Naive thymus-derived CD4-positive, alpha-beta T cell (primary cell): ENCODE measurements at regions not wholly inside any gene's neighbourhood (a gene's known extent, or its start where the extent isn't known, plus 50 kb on each side); places are given as distances from the start of the nearest gene placed in this dataset.
"Not testable (repeated sequence)": the region's sequence is repeated elsewhere in the genome, so short reads cannot be mapped to it uniquely, and the experiment has no call there.

ENCODE experiments used
- ATAC-seq: fragments of 150-1000 bp; cut with Tn5 transposase; 2 replicates; pipeline ENCODE4 v1.10.0; 2021; ENCODE audit warnings: mild to moderate bottlenecking, moderate library complexity
- CTCF ChIA-PET: fragments of 350-600 bp; sonication (Branson Sonifier 250); formaldehyde crosslinking; loops from one replicate; lab custom pipeline; 2021; ENCODE audit warnings: antibody characterized with exemption; lab: Charles Lee
- POLR2A ChIA-PET: fragments of 350-600 bp; sonication (Branson Sonifier 250); formaldehyde crosslinking; loops from one replicate; lab custom pipeline; 2021; ENCODE audit warnings: antibody characterized with exemption, inconsistent platforms; lab: Charles Lee
- DNase-seq, 9 donors: peaks; one replicate each; pipeline versions ENCODE4 v3.0.0 to v3.0.0-alpha.2; 2020 to 2022; ENCODE audit warnings: mixed read lengths in 1 of 9
- H3K27ac ChIP-seq: one replicate; pipeline ENCODE4 v1.7.0; 2013; ENCODE audit warnings: mild to moderate bottlenecking, low read depth, low read length, moderate library complexity
- H3K27me3 ChIP-seq, 2 donors: one replicate each; pipeline ENCODE4 v1.7.0; 2013; ENCODE audit warnings: low read length in 2 of 2, mild to moderate bottlenecking in 2 of 2, moderate library complexity in 2 of 2; ENCODE audit not compliant: control insufficient read depth in 2 of 2, insufficient read depth in 2 of 2
- H3K36me3 ChIP-seq, 3 experiments: 1 replicate in 2 of 3; 2 replicates in 1 of 3; pipeline ENCODE4 v1.7.0; 2013; ENCODE audit warnings: low read length in 3 of 3, mild to moderate bottlenecking in 3 of 3, moderate library complexity in 1 of 3; ENCODE audit not compliant: insufficient read depth in 3 of 3, control insufficient read depth in 2 of 3
- H3K4me1 ChIP-seq, 2 donors: one replicate each; pipeline ENCODE4 v1.7.0; 2013; ENCODE audit warnings: low read length in 2 of 2, mild to moderate bottlenecking in 2 of 2, moderate library complexity in 1 of 2; ENCODE audit not compliant: control insufficient read depth in 2 of 2, insufficient read depth in 2 of 2
- H3K4me3 ChIP-seq: 2 replicates; pipeline ENCODE4 v1.7.0; 2013; ENCODE audit warnings: mild to moderate bottlenecking, low read length
- H3K9me3 ChIP-seq, 3 experiments: 1 replicate in 2 of 3; 2 replicates in 1 of 3; pipeline ENCODE4 v1.7.0; 2013; ENCODE audit warnings: low read length in 3 of 3; ENCODE audit not compliant: control insufficient read depth in 2 of 3
- H3K27ac Mint-ChIP-seq, 9 donors: one replicate each; pipeline ENCODE4 v1.8.0; 2020 to 2022; ENCODE audit warnings: mixed read lengths in 9 of 9, mild to moderate bottlenecking in 8 of 9, moderate library complexity in 5 of 9, inconsistent platforms in 2 of 9
- H3K27me3 Mint-ChIP-seq, 5 donors: one replicate each; pipeline ENCODE4 v1.8.0; 2021 to 2022; ENCODE audit warnings: mixed read lengths in 5 of 5, mild to moderate bottlenecking in 1 of 5
- H3K36me3 Mint-ChIP-seq, 5 donors: one replicate each; pipeline ENCODE4 v1.8.0; 2020 to 2022; ENCODE audit warnings: mixed read lengths in 5 of 5, mild to moderate bottlenecking in 3 of 5, inconsistent platforms in 1 of 5
- H3K4me1 Mint-ChIP-seq, 7 donors: one replicate each; pipeline ENCODE4 v1.8.0; 2020 to 2022; ENCODE audit warnings: mixed read lengths in 7 of 7, mild to moderate bottlenecking in 3 of 7, inconsistent platforms in 1 of 7
- H3K4me3 Mint-ChIP-seq, 10 donors: one replicate each; pipeline ENCODE4 v1.8.0; 2020 to 2022; ENCODE audit warnings: mild to moderate bottlenecking in 10 of 10, mixed read lengths in 10 of 10, moderate library complexity in 6 of 10, inconsistent platforms in 2 of 10
- H3K9me3 Mint-ChIP-seq, 11 donors: one replicate each; pipeline ENCODE4 v1.8.0; 2020 to 2022; ENCODE audit warnings: mixed read lengths in 11 of 11, mild to moderate bottlenecking in 4 of 11, inconsistent platforms in 1 of 11, moderate library complexity in 1 of 11
- intact Hi-C, 2 donors: fragments of 100-400 bp; cut with micrococcal nuclease; formaldehyde crosslinking; loops; one replicate each; pipeline ENCODE4 v1.15.1; 2023

GRCh38 chr5:116731432-116731831 lies 156.8 kb upstream of the SEMA6A start:
- Mint-ChIP-seq H3K4me1 (no peaks in the 10 kb centered on the region), H3K27ac (no peak overlapping the region), H3K9me3 (peaks cover 0 to 2% (median 0%) of the 10 kb centered on the region in 11 donors), H3K36me3 (no peaks in the 10 kb centered on the region), H3K27me3 (peaks cover 0 to 8% (median 5%) of the 10 kb centered on the region in 5 donors), H3K4me3 (no peak overlapping the region)
- no peak for ATAC-seq
- POLR2A ChIA-PET = no interaction called here
- Histone ChIP-seq H3K27ac (no peak overlapping the region), H3K36me3 (no peaks in the 10 kb centered on the region), H3K9me3 (no peaks in the 10 kb centered on the region), H3K27me3 (no peaks in the 10 kb centered on the region), H3K4me1 (no peaks in the 10 kb centered on the region), H3K4me3 (no peak overlapping the region)
- intact Hi-C loops = no loop called here
- CTCF ChIA-PET = no interaction called here
- DNase-seq = no peak

GRCh38 chr5:116730706-116731105 lies 156.1 kb upstream of the SEMA6A start:
- Mint-ChIP-seq H3K4me1 (no peaks in the 10 kb centered on the region), H3K36me3 (no peaks in the 10 kb centered on the region), H3K9me3 (peaks cover 0 to 2% (median 0%) of the 10 kb centered on the region in 11 donors), H3K4me3 (no peak overlapping the region), H3K27me3 (peaks cover 0 to 8% (median 5%) of the 10 kb centered on the region in 5 donors), H3K27ac (no peak overlapping the region)
- ChIA-PET CTCF (no interaction called here), POLR2A (no interaction called here)
- no peaks in the 10 kb centered on the region for H3K27me3 ChIP-seq
- DNase-seq = no peak
- intact Hi-C loops = no loop called here
- no peaks in the 10 kb centered on the region for H3K36me3 ChIP-seq
- ATAC-seq = no peak
- no peaks in the 10 kb centered on the region for H3K4me1 ChIP-seq
- no peak overlapping the region for H3K4me3 ChIP-seq
- H3K27ac ChIP-seq = no peak overlapping the region
- H3K9me3 ChIP-seq = no peaks in the 10 kb centered on the region

- no peaks in the 10 kb centered on the region for H3K36me3 Mint-ChIP-seq
- ATAC-seq (no peak), DNase-seq (no peak)
- Histone ChIP-seq H3K27me3 (no peaks in the 10 kb centered on the region), H3K36me3 (no peaks in the 10 kb centered on the region), H3K27ac (no peak overlapping the region), H3K4me3 (no peak overlapping the region), H3K4me1 (no peaks in the 10 kb centered on the region), H3K9me3 (no peaks in the 10 kb centered on the region)
- CTCF ChIA-PET = no interaction called here
- no peak overlapping the region for H3K4me3 Mint-ChIP-seq
- H3K27ac Mint-ChIP-seq = no peak overlapping the region
- POLR2A ChIA-PET = no interaction called here
- peaks cover 0 to 2% (median 0%) of the 10 kb centered on the region in 11 donors for H3K9me3 Mint-ChIP-seq
- no peaks in the 10 kb centered on the region for H3K4me1 Mint-ChIP-seq
- intact Hi-C loops = no loop called here
- peaks cover 0 to 8% (median 5%) of the 10 kb centered on the region in 5 donors for H3K27me3 Mint-ChIP-seq
Observed at GRCh38 chr5:116730185-116730584, 155.6 kb upstream of the SEMA6A start.

- Mint-ChIP-seq H3K36me3 (no peaks in the 10 kb centered on the region), H3K4me1 (no peaks in the 10 kb centered on the region), H3K27ac (no peak overlapping the region), H3K9me3 (no peaks in the 10 kb centered on the region), H3K27me3 (peaks cover 0 to 10% (median 3%) of the 10 kb centered on the region in 5 donors), H3K4me3 (no peak overlapping the region)
- POLR2A ChIA-PET = no interaction called here
- intact Hi-C loops = no loop called here
- CTCF ChIA-PET = no interaction called here
- H3K36me3 ChIP-seq = no peaks in the 10 kb centered on the region
- H3K27ac ChIP-seq = no peak overlapping the region
- no peaks in the 10 kb centered on the region for H3K4me1 ChIP-seq
- ATAC-seq = no peak
- H3K9me3 ChIP-seq = no peaks in the 10 kb centered on the region
- no peak for DNase-seq
- H3K4me3 ChIP-seq = no peak overlapping the region
- H3K27me3 ChIP-seq = no peaks in the 10 kb centered on the region
Observed at GRCh38 chr5:116727248-116727647, 152.6 kb upstream of the SEMA6A start.

GRCh38 chr5:116726180-116726579 lies 151.6 kb upstream of the SEMA6A start:
- DNase-seq, H3K4me1 ChIP-seq, CTCF ChIA-PET, H3K27me3 Mint-ChIP-seq, intact Hi-C loops, H3K27ac Mint-ChIP-seq, H3K27me3 ChIP-seq, H3K36me3 ChIP-seq, POLR2A ChIA-PET, H3K4me1 Mint-ChIP-seq, H3K4me3 Mint-ChIP-seq, H3K9me3 ChIP-seq, H3K4me3 ChIP-seq, ATAC-seq, H3K27ac ChIP-seq, H3K36me3 Mint-ChIP-seq, H3K9me3 Mint-ChIP-seq: not testable (repeated sequence)

GRCh38 chr5:116724971-116725370 lies 150.3 kb upstream of the SEMA6A start:
- Histone ChIP-seq H3K9me3 (no peaks in the 10 kb centered on the region), H3K27ac (no peak overlapping the region), H3K36me3 (no peaks in the 10 kb centered on the region), H3K4me1 (no peaks in the 10 kb centered on the region), H3K4me3 (no peak overlapping the region), H3K27me3 (no peaks in the 10 kb centered on the region)
- ATAC-seq (no peak), DNase-seq (no peak)
- Mint-ChIP-seq H3K36me3 (no peaks in the 10 kb centered on the region), H3K4me3 (no peak overlapping the region), H3K27me3 (peaks cover 0 to 7% (median 3%) of the 10 kb centered on the region in 5 donors), H3K27ac (no peak overlapping the region), H3K9me3 (no peaks in the 10 kb centered on the region), H3K4me1 (no peaks in the 10 kb centered on the region)
- intact Hi-C loops = no loop called here
- ChIA-PET POLR2A (no interaction called here), CTCF (no interaction called here)

GRCh38 chr5:116722651-116723050 lies 148.0 kb upstream of the SEMA6A start:
- H3K36me3 ChIP-seq = no peaks in the 10 kb centered on the region
- ChIA-PET CTCF (no interaction called here), POLR2A (no interaction called here)
- intact Hi-C loops = no loop called here
- no peak overlapping the region for H3K27ac Mint-ChIP-seq
- peaks cover 0 to 2% (median 0%) of the 10 kb centered on the region in 11 donors for H3K9me3 Mint-ChIP-seq
- H3K27ac ChIP-seq = no peak overlapping the region
- peaks cover 0 to 10% (median 3%) of the 10 kb centered on the region in 5 donors for H3K27me3 Mint-ChIP-seq
- no peaks in the 10 kb centered on the region for H3K4me1 Mint-ChIP-seq
- no peak overlapping the region for H3K4me3 Mint-ChIP-seq
- no peaks in the 10 kb centered on the region for H3K36me3 Mint-ChIP-seq
- H3K4me1 ChIP-seq = no peaks in the 10 kb centered on the region
- no peaks in the 10 kb centered on the region for H3K27me3 ChIP-seq
- ATAC-seq = no peak
- H3K4me3 ChIP-seq = no peak overlapping the region
- no peaks in the 10 kb centered on the region for H3K9me3 ChIP-seq
- no peak for DNase-seq
